Middle frontal gyrus (tissue), 1 donor: ENCODE measurements at regions not wholly inside any gene's neighbourhood (a gene's known extent, or its start where the extent isn't known, plus 50 kb on each side); places are given as distances from the start of the nearest gene placed in this dataset.
"Not testable (repeated sequence)": the region's sequence is repeated elsewhere in the genome, so short reads cannot be mapped to it uniquely, and the experiment has no call there.

Source experiments
- DNase-seq: peaks from one replicate; pipeline ENCODE4 v3.0.0-alpha.2; 2015; ENCODE audit warnings: low spot score; ENCODE audit errors: extremely low spot score

GRCh38 chr11:82536706-82537105 is 197.0 kb downstream of the FAM181B start:
- DNase-seq = no peak

DNA sequence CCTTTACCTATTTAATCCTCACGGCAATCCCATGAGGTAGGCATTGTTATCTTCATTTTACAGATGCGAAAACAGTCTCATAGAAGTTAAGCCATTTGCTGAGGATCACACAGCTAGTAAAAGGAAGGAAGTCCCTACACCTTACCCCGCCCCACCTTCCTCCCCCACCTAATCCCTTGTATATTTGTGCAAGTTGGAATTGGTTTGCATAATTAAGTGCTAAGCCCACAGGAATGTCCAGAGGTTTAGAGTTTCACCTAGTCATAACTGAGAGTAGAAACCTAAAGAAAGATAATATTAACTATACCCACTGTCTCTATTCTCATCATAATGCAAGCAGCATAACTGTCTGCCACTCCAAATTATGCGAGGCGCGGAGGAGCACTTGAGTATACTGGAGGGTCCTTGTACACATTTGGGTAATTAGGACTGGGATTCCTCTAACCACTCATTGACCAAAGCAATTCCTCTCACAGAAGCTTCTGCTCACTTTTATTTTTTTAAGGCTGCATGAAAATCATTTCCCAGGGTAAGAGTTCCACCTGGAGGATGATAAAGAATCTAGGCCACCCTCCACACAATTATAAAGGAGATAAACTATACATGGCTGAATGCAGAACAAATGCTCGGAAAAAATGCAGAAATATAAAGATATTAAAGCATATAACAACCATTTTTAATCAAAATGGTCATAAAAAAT is 199.9 kb downstream of the FAM181B start:
- DNase-seq = no peak

DNA sequence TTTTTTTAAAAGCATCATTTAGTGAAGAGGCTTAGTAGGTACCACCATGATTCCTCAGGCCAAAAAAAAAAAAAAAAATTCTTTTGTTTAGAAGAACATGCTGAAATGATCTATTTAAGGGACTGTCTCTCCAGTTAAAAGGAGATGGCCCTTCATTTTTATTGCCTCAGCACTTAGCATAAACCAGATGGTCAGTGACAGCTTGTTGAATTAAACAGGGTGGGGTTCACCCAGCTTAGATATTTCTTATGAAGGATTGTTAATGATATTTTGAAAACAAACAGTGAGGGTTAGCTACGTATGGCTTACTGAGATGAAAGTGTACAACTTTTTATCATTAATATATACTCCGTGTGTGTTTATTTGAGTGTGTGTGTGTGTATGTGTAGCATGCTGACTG is 203.7 kb downstream of the FAM181B start:
- DNase-seq = no peak

DNA sequence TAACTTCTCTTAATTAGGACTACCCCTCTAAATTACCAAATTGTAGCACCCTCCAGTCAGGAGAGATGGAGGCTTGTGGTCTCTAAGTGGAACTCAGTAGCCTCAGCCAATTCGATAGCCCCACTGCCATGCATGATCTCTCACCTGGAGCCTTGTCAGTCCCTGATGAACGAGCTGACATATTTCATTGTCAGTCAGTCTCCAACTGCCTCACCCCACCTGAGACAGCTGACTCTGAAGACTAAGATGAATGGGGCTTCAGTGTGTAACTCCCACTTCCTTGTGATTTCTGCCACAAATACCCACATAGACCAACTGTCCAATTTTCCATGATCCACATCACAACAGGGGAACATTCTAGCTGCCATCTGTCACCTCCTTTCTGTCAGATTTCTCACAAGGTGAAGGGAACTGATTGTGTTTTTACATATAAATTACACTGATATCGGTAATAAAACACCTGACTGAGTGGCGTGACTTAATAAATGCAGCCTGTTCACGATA is 206.5 kb downstream of the FAM181B start:
- DNase-seq = no peak

GRCh38 chr11:82523141-82523540 is 210.5 kb downstream of the FAM181B start:
- DNase-seq = no peak

DNA sequence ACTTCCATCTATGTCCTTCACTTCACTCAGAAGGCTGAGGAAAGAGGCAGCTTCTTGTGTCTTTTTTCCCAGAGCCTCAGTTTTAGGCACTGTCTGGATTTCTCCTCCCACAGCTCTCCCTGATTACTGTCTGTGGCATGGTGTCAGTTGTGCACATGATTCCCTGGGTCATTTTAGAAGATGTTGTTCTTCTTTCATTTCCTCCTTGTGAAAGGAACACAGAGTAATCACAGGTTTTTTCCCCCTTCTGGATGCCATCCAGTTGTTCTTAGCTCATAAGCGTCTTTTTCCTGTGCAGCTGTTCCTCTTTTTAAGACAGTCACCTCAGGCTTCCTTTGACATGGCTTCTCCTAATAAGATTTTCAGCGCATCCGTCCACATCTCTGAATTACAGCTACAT is 212.2 kb downstream of the FAM181B start:
- DNase-seq = no peak

DNA sequence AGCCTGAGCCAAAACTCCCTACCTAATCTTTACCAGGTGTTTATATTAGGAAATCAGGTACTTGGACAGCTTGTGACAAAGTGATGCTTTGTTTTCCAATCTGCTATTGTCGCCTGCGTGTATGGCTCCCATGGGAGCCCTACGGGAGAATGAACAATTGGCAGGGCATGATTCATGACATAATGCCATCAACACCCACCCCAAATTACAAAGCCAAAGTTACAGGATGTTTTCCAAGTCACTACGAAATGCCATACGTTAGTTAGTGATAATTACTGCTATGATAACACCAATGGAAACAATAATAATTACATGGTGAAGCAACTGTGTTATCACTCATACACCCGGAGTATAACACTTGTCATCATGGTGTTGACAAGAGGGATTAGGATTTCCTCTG is 226.4 kb downstream of the FAM181B start:
- no peak for DNase-seq

- DNase-seq = no peak
Measured at GRCh38 chr11:82505379-82505778, 228.3 kb downstream of the FAM181B start.

- not testable (repeated sequence) for DNase-seq
Measured at GRCh38 chr11:82501174-82501573, 232.5 kb downstream of the FAM181B start.

DNA sequence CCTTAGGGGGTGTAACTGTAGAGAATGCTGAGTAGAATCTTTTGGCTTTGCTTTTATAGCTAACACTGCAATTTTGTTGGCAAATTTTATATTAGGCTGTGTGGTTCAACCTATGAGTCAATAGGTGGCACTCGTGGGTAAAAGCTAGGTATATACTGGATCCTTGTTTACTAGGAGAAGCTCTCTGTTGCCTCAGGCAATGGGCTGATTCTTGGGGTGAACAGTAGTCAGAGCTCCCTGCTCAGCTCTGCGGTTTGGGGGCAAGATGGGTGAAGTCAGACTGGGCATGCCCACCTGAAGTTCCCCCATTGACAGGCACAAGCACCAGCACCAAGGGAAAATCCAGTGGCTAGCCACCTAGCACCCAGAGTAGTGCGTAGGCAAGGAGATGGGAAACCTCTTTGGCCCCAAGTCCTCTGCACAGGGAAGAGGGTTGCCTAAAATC is 238.7 kb downstream of the FAM181B start:
- DNase-seq = no peak

DNA sequence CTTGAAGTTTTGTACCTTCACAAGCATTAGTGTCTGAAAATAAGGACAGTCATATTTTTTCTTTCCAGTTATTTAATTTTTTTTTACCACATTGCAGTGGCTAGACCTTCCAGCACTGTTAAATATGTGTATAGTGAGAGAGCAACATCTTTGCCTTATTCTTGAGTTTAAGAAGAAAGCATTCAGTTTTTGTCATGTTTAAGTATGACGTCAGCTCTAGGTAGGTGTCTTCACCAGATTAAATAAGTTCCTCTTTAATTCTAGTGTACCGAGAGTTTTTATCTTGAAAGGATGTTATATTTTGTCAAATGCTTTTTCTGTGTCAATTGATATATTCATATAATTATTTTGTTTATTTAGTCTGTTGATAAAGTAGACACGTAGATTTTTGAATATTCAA is 258.8 kb downstream of the FAM181B start:
- DNase-seq = no peak

- no peak for DNase-seq
Measured at GRCh38 chr11:82465481-82465880, 268.2 kb downstream of the FAM181B start.

GRCh38 chr11:82462608-82463242 is 270.9 kb downstream of the FAM181B start:
- DNase-seq = no peak

GRCh38 chr11:82458761-82459160 is 274.9 kb downstream of the FAM181B start:
- DNase-seq = no peak

DNA sequence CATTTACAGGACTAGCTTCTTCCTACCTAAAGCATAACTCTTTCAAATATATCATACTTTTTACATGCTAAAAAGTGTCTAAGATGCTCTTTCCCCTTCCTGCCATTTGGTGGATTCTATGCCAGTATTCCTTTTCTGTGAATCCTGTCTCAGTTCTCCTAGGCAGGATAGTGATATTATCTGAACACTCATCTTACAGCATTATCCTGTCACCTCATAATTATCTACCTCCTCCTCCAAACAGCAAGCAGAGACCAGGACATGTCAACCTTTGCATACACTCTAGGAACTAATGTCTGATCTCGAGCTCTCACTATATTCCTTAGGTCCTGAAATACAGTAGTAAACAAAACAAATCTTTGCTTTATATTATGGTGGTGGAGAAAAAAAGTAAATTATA is 275.5 kb downstream of the FAM181B start:
- DNase-seq = no peak

GRCh38 chr11:82450996-82451395 is 282.7 kb downstream of the FAM181B start:
- no peak for DNase-seq

DNA sequence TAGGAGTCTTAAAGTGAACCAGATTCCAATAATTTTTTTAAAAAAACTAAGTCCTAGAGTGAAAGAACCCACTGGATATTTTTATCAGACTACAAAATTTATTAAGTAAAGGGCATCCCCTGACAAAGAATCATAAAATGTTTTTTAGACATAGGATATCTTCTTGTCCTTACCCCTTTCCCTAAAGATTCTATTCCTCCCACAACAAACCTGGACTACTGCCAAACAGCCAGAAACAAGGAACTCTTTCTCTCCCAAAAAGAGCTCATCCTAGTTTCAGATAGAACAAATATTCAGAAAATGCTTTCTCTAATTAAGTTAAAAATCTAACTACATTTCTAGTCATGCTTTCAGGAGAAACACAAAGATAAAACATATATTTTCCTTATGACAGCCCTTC is 327.1 kb downstream of the FAM181B start:
- no peak for DNase-seq

DNA sequence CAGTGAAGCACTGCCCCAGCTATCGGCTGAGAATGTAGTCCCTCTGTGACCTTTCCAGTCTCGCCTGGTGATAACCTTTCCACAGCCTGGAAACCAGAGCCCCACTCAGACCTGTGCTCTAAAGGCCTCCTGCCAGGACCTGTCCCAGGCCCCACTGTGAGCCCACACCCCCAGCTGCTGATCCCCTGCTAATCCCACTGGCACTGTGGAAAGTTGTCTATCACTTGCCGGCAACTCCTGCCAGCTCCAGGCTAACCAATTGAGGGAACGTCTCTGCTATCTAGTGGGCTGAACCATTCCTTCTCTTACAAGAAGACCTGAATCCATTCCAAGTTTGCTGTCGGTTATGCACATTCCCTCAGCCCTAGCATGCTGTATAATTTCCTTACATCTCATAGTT is 328.2 kb downstream of the FAM181B start:
- no peak for DNase-seq

DNA sequence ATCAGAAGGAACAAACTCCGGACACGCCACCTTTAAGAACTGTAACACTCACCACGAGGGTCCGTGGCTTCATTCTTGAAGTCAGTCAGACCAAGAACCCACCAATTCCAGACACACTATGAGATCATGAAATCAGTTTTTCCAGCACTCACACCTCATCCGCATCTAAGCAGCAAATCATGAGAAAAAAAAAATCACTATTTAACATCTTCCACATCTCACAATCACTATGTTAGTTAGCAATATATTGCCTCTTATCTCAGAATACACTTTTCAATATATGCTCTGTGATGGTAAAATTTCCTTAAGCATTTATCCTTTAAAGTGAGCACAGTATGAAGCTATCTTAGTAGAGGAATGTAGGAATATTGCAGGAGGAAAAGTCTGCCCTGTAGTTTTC is 328.7 kb downstream of the FAM181B start:
- no peak for DNase-seq

DNA sequence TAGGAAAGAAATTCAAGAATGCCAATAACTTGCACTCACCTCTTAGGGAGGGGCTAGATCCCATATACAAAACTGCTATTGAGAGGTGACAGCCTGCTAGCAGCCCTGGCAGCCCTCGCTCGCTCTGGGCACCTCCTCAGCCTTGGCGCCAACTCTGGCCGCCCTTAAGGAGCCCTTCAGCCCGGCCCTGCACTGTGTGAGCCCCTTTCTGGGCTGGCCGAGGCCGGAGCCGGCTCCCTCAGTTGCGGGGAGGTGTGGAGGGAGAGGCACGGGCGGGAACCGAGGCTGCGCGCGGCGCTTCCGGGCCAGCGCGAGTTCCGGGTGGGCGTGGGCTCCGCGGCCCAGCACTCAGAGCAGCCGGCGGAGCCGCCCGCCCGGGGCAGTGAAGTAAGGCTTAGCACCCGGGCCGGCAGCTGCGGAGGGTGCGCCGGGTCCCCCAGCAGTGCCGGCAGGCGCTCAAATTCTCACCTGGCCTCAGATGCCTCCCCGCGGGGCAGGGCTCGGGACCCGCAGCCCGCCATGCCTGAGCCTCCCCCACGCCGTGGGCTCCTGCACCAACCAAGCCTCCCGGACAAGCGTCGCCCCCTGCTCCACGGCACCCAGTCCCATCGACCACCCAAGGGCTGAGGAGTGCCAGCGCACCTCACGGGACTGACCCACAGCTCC is 329.9 kb downstream of the FAM181B start:
- no peak for DNase-seq

- no peak for DNase-seq
Measured at GRCh38 chr11:82398300-82398815, 335.3 kb downstream of the FAM181B start.

- DNase-seq = not testable (repeated sequence)
Measured at GRCh38 chr11:82396639-82397038, 337.0 kb downstream of the FAM181B start.
